ENCODE measurements at regions not wholly inside any gene's neighbourhood (a gene's known extent, or its start where the extent isn't known, plus 50 kb on each side); places are given as distances from the start of the nearest gene placed in this dataset.

DNA sequence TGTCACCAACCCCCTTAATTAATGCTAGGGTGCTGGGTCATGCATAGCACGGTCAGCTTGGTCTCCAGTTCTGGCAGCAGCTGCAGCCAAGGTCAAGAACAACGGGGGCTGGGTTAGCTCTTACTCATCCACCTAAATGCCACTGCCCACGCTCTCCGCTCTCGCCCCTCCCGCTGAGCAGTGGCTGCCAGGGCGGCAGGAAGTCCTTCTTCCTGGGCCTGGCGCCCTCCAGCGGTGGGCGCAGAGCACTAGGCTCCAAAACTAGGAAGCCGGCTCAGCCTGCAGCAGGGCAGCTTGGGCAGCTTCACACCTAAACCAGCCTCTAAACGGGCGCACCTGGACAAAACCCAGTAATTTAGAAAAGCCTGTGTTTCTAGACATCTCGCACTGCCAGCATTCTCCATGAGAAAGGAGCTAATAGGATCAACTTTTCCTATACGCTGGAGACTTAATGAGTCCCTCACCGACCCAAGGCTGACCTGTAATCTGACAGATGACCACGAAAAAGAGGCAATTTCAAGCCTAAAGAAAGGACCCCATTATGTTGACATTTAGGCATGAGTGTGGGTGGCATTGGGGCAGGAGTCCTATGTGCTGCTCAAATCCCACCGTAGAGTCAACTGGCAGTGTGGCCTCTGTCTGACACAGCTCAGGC lies 78.4 kb upstream of the LRRN2 start (continued):
- TF ChIP-seq, protein P1, sequence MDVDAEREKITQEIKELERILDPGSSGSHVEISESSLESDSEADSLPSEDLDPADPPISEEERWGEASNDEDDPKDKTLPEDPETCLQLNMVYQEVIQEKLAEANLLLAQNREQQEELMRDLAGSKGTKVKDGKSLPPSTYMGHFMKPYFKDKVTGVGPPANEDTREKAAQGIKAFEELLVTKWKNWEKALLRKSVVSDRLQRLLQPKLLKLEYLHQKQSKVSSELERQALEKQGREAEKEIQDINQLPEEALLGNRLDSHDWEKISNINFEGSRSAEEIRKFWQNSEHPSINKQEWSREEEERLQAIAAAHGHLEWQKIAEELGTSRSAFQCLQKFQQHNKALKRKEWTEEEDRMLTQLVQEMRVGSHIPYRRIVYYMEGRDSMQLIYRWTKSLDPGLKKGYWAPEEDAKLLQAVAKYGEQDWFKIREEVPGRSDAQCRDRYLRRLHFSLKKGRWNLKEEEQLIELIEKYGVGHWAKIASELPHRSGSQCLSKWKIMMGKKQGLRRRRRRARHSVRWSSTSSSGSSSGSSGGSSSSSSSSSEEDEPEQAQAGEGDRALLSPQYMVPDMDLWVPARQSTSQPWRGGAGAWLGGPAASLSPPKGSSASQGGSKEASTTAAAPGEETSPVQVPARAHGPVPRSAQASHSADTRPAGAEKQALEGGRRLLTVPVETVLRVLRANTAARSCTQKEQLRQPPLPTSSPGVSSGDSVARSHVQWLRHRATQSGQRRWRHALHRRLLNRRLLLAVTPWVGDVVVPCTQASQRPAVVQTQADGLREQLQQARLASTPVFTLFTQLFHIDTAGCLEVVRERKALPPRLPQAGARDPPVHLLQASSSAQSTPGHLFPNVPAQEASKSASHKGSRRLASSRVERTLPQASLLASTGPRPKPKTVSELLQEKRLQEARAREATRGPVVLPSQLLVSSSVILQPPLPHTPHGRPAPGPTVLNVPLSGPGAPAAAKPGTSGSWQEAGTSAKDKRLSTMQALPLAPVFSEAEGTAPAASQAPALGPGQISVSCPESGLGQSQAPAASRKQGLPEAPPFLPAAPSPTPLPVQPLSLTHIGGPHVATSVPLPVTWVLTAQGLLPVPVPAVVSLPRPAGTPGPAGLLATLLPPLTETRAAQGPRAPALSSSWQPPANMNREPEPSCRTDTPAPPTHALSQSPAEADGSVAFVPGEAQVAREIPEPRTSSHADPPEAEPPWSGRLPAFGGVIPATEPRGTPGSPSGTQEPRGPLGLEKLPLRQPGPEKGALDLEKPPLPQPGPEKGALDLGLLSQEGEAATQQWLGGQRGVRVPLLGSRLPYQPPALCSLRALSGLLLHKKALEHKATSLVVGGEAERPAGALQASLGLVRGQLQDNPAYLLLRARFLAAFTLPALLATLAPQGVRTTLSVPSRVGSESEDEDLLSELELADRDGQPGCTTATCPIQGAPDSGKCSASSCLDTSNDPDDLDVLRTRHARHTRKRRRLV (CRISPR knock-in tag; IDR thresholded peaks at IDR 0.05) = no peak
- no peak for TF ChIP-seq PITX1 (CRISPR knock-in tag; IDR thresholded peaks at IDR 0.05)
- TF ChIP-seq KAT7 (CRISPR knock-in tag; IDR thresholded peaks at IDR 0.05; ENCODE audit: borderline replicate concordance) = no peak
- no peak for TF ChIP-seq ARHGAP35 (CRISPR knock-in tag; IDR thresholded peaks at IDR 0.05; ENCODE audit: borderline replicate concordance)
- no peak for TF ChIP-seq ZNF660 (CRISPR knock-in tag; IDR thresholded peaks at IDR 0.05; ENCODE audit: borderline replicate concordance, low read depth)
- TF ChIP-seq POLR2AphosphoS5 (IDR thresholded peaks at IDR 0.05; ENCODE audit: low read depth, low read length) = no peak
- TF ChIP-seq KDM2A (CRISPR knock-in tag; IDR thresholded peaks at IDR 0.05; ENCODE audit: borderline replicate concordance, low read depth) = peak; percentile 67; the same call in 1 of the 2 replicates
- TF ChIP-seq, protein P2, sequence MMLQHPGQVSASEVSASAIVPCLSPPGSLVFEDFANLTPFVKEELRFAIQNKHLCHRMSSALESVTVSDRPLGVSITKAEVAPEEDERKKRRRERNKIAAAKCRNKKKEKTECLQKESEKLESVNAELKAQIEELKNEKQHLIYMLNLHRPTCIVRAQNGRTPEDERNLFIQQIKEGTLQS (CRISPR knock-in tag; IDR thresholded peaks at IDR 0.05) = no peak
- TF ChIP-seq STAG1 (CRISPR knock-in tag; IDR thresholded peaks at IDR 0.05) = peak; percentile 78
- no peak for TF ChIP-seq ZNF747 (CRISPR knock-in tag; IDR thresholded peaks at IDR 0.05; ENCODE audit: borderline replicate concordance)
- TF ChIP-seq ZNF639 (CRISPR knock-in tag; conservative IDR thresholded peaks at IDR 0.05) = no peak
- TF ChIP-seq, protein P3, sequence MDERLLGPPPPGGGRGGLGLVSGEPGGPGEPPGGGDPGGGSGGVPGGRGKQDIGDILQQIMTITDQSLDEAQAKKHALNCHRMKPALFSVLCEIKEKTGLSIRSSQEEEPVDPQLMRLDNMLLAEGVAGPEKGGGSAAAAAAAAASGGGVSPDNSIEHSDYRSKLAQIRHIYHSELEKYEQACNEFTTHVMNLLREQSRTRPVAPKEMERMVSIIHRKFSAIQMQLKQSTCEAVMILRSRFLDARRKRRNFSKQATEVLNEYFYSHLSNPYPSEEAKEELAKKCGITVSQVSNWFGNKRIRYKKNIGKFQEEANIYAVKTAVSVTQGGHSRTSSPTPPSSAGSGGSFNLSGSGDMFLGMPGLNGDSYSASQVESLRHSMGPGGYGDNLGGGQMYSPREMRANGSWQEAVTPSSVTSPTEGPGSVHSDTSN (CRISPR knock-in tag; IDR thresholded peaks at IDR 0.05) = no peak
- TF ChIP-seq POLR2AphosphoS2 (IDR thresholded peaks at IDR 0.05; ENCODE audit: low read depth, low read length) = no peak
- TF ChIP-seq ELF3 (CRISPR knock-in tag; IDR thresholded peaks at IDR 0.05) = peak; percentile 54; the same call in 1 of the 2 replicates
- TF ChIP-seq, protein P4, sequence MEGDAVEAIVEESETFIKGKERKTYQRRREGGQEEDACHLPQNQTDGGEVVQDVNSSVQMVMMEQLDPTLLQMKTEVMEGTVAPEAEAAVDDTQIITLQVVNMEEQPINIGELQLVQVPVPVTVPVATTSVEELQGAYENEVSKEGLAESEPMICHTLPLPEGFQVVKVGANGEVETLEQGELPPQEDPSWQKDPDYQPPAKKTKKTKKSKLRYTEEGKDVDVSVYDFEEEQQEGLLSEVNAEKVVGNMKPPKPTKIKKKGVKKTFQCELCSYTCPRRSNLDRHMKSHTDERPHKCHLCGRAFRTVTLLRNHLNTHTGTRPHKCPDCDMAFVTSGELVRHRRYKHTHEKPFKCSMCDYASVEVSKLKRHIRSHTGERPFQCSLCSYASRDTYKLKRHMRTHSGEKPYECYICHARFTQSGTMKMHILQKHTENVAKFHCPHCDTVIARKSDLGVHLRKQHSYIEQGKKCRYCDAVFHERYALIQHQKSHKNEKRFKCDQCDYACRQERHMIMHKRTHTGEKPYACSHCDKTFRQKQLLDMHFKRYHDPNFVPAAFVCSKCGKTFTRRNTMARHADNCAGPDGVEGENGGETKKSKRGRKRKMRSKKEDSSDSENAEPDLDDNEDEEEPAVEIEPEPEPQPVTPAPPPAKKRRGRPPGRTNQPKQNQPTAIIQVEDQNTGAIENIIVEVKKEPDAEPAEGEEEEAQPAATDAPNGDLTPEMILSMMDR (CRISPR knock-in tag; IDR thresholded peaks at IDR 0.05) = peak; percentile 87
- peak; percentile 67 for TF ChIP-seq FOSL2 (CRISPR knock-in tag; IDR thresholded peaks at IDR 0.05)
- TF ChIP-seq ZSCAN30 (CRISPR knock-in tag; IDR thresholded peaks at IDR 0.05) = no peak
- TF ChIP-seq MAZ (IDR thresholded peaks at IDR 0.05; ENCODE audit: borderline replicate concordance, low read depth, low read length) = peak; percentile 79; the same call in 1 of the 2 replicates
- 0 out of 2 replicates have a peak, but pooled peaks have one; percentile 21 for TF ChIP-seq MAZ (CRISPR knock-in tag; IDR thresholded peaks at IDR 0.05; ENCODE audit: low read depth)
- no peak for TF ChIP-seq ZNF713 (CRISPR knock-in tag; IDR thresholded peaks at IDR 0.05)
- TF ChIP-seq ETV5 (CRISPR knock-in tag; IDR thresholded peaks at IDR 0.05; ENCODE audit: borderline replicate concordance) = peak; percentile 53; the same call in 1 of the 2 replicates
